Neural cell (in vitro differentiated cells): ENCODE measurements at regions not wholly inside any gene's neighbourhood (a gene's known extent, or its start where the extent isn't known, plus 50 kb on each side); places are given as distances from the start of the nearest gene placed in this dataset.
"Not testable (repeated sequence)": the region's sequence is repeated elsewhere in the genome, so short reads cannot be mapped to it uniquely, and the experiment has no call there.

Experiments used
- H2AFZ ChIP-seq: fragments of 200-600, 300-800 bp; sonication (generic), shearing (Covaris generic); 2 replicates; pipeline ENCODE4 v1.6.0; 2014; ENCODE audit warnings: low read depth, mild to moderate bottlenecking, antibody characterized with exemption, low read length, moderate library complexity
- H3F3A ChIP-seq: fragments of 200-600 bp; shearing (Covaris generic); 2 replicates; pipeline ENCODE4 v1.6.1; 2016; ENCODE audit warnings: mild to moderate bottlenecking, moderate library complexity, mixed read lengths, antibody characterized with exemption, low read length; ENCODE audit not compliant: insufficient read depth, poor library complexity, severe bottlenecking
- H3K27ac ChIP-seq: fragments of 200-600, 300-800 bp; sonication (generic), shearing (Covaris generic); 2 replicates; pipeline ENCODE4 v1.5.1; 2014; ENCODE audit warnings: mild to moderate bottlenecking, low read length, moderate library complexity
- H3K27me3 ChIP-seq: fragments of 300-800, 200-600 bp; sonication (generic), shearing (Covaris generic); 2 replicates; pipeline ENCODE4 v1.6.0; 2014; ENCODE audit warnings: mild to moderate bottlenecking, low read depth, low read length, moderate library complexity; ENCODE audit not compliant: insufficient read depth
- H3K36me3 ChIP-seq: fragments of 300-800, 200-600 bp; sonication (generic), shearing (Covaris generic); 2 replicates; pipeline ENCODE4 v1.5.1; 2014; ENCODE audit warnings: mild to moderate bottlenecking, antibody characterized with exemption, low read length, moderate library complexity; ENCODE audit not compliant: insufficient read depth
- H3K4me2 ChIP-seq: fragments of 300-800, 200-600 bp; sonication (generic), shearing (Covaris generic); 2 replicates; pipeline ENCODE4 v1.6.0; 2014; ENCODE audit warnings: mild to moderate bottlenecking, low read length
- H3K4me3 ChIP-seq: fragments of 300-800, 200-600 bp; sonication (generic), shearing (Covaris generic); 2 replicates; pipeline ENCODE4 v1.5.1; 2014; ENCODE audit warnings: mild to moderate bottlenecking, low read length, moderate library complexity
- H3K79me2 ChIP-seq: fragments of 200-600 bp; shearing (Covaris generic); replicated peaks from 2 replicates; pipeline ENCODE4 v1.6.0; 2014; ENCODE audit warnings: mild to moderate bottlenecking, low read length, moderate library complexity; ENCODE audit not compliant: insufficient read depth
- H3K9ac ChIP-seq: fragments of 300-800, 200-600 bp; sonication (generic), shearing (Covaris generic); 2 replicates; pipeline ENCODE4 v1.6.1; 2016; ENCODE audit warnings: mild to moderate bottlenecking, low read length, mixed read lengths
- H3K9me2 ChIP-seq: fragments of 200-600 bp; shearing (Covaris generic); 2 replicates; pipeline ENCODE4 v1.6.1; 2016; ENCODE audit warnings: mild to moderate bottlenecking, low read length, mixed read lengths; ENCODE audit not compliant: insufficient read depth
- H3K9me3 ChIP-seq: fragments of 200-600, 300-800 bp; sonication (generic), shearing (Covaris generic); 2 replicates; pipeline ENCODE4 v1.6.1; 2016; ENCODE audit warnings: mild to moderate bottlenecking, mixed run types, low read length, moderate library complexity, mixed read lengths
- H4K20me1 ChIP-seq: fragments of 200-600 bp; shearing (Covaris generic); 2 replicates; pipeline ENCODE4 v1.6.1; 2016; ENCODE audit warnings: mild to moderate bottlenecking, mixed run types; ENCODE audit not compliant: insufficient read depth
- EP300 ChIP-seq: fragments of 450-650 bp; conservative IDR thresholded peaks from 2 replicates; pipeline ENCODE4 v1.6.1; 2014; ENCODE audit warnings: antibody characterized with exemption, mild to moderate bottlenecking, moderate library complexity; ENCODE audit not compliant: poor library complexity, severe bottlenecking
- EZH2 ChIP-seq: fragments of 200-600, 300-800 bp; shearing (Covaris generic), sonication (generic); IDR thresholded peaks from 2 replicates; pipeline ENCODE4 v1.6.1; 2014; ENCODE audit warnings: antibody characterized with exemption, low read length, borderline replicate concordance, mild to moderate bottlenecking; ENCODE audit not compliant: insufficient read depth, poor library complexity, severe bottlenecking
- MXI1 ChIP-seq: fragments of 450-650 bp; conservative IDR thresholded peaks from 2 replicates; pipeline ENCODE4 v1.6.1; 2014; ENCODE audit warnings: antibody characterized with exemption, mild to moderate bottlenecking; ENCODE audit not compliant: poor library complexity, severe bottlenecking
- POLR2AphosphoS5 ChIP-seq: IDR thresholded peaks from 2 replicates; pipeline ENCODE4 v1.6.1; 2012
- RAD21 ChIP-seq: fragments of 450-650 bp; conservative IDR thresholded peaks from 2 replicates; pipeline ENCODE4 v1.6.1; 2014; ENCODE audit warnings: antibody characterized with exemption, mild to moderate bottlenecking, moderate library complexity
- REST ChIP-seq: IDR thresholded peaks from 2 replicates; pipeline ENCODE4 v1.6.1; 2012; ENCODE audit warnings: borderline replicate concordance
- SMC3 ChIP-seq: fragments of 450-650 bp; conservative IDR thresholded peaks from 2 replicates; pipeline ENCODE4 v1.6.1; 2014; ENCODE audit warnings: antibody characterized with exemption, mild to moderate bottlenecking, moderate library complexity; ENCODE audit not compliant: poor library complexity
- TAF1 ChIP-seq: IDR thresholded peaks from 2 replicates; pipeline ENCODE4 v1.6.1; 2012; ENCODE audit warnings: low read depth
- TF ChIP-seq, protein P1 (sequence below): fragments of 450-650 bp; IDR thresholded peaks from 2 replicates; pipeline ENCODE4 v1.5.1; 2014; ENCODE audit warnings: antibody characterized with exemption, mild to moderate bottlenecking, moderate library complexity; ENCODE audit not compliant: poor library complexity, severe bottlenecking

DNA sequence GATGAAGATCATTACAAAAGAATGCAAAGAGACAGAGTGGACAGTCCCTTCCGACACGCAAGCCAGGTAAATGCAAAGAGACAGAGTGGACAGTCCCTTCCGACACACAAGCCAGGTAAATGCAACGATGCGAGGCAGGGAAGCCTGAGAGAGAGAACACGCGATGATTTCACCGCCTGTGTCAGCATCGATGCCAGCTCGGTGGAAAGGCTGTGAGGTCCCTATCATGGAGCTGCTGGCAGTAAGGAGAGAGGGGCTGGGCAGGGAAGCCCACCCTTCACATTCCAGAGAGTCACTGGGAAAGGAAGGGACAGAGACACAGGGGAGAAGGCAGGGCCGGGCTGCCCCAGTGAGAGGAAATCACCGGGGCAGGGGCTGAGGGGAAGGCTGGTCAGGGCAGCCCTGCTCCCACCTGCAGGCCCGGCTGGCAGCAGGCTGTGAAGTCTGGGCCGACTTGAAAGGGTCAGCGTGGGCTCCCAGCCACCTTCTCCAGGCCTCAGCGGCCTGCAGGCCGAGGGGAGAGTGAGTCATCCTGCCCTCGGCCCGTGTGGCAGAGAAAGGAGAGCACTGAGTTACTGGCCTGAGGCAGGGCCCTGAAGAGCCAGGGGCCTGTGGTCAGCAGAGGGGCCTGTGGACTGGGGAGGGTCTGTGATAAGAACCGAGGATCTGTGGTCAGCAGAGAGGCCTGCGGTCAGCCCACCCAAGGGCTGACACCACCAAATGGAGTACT lies 80.4 kb downstream of the DACT2 start:
- H3K4me3 ChIP-seq: no peak overlapping the region
- H3K36me3 ChIP-seq: no peaks in the 10 kb centered on the region
- no peaks in the 10 kb centered on the region for H3K79me2 ChIP-seq
- no peaks in the 10 kb centered on the region for H4K20me1 ChIP-seq
- H3K4me2 ChIP-seq: no peak overlapping the region
- H3F3A ChIP-seq: no peaks in the 10 kb centered on the region
- no peak overlapping the region for H2AFZ ChIP-seq
- H3K27ac ChIP-seq: no peak overlapping the region
- no peak overlapping the region for H3K9ac ChIP-seq
- H3K9me3 ChIP-seq: no peaks in the 10 kb centered on the region
- no peaks in the 10 kb centered on the region for H3K9me2 ChIP-seq
- TF ChIP-seq SMC3 (no peak), MXI1 (no peak), POLR2AphosphoS5 (no peak), REST (no peak), EP300 (no peak), RAD21 (no peak), EZH2 (no peak), TAF1 (no peak)
- TF ChIP-seq, protein P1, sequence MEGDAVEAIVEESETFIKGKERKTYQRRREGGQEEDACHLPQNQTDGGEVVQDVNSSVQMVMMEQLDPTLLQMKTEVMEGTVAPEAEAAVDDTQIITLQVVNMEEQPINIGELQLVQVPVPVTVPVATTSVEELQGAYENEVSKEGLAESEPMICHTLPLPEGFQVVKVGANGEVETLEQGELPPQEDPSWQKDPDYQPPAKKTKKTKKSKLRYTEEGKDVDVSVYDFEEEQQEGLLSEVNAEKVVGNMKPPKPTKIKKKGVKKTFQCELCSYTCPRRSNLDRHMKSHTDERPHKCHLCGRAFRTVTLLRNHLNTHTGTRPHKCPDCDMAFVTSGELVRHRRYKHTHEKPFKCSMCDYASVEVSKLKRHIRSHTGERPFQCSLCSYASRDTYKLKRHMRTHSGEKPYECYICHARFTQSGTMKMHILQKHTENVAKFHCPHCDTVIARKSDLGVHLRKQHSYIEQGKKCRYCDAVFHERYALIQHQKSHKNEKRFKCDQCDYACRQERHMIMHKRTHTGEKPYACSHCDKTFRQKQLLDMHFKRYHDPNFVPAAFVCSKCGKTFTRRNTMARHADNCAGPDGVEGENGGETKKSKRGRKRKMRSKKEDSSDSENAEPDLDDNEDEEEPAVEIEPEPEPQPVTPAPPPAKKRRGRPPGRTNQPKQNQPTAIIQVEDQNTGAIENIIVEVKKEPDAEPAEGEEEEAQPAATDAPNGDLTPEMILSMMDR: no peak
- no peaks in the 10 kb centered on the region for H3K27me3 ChIP-seq

DNA sequence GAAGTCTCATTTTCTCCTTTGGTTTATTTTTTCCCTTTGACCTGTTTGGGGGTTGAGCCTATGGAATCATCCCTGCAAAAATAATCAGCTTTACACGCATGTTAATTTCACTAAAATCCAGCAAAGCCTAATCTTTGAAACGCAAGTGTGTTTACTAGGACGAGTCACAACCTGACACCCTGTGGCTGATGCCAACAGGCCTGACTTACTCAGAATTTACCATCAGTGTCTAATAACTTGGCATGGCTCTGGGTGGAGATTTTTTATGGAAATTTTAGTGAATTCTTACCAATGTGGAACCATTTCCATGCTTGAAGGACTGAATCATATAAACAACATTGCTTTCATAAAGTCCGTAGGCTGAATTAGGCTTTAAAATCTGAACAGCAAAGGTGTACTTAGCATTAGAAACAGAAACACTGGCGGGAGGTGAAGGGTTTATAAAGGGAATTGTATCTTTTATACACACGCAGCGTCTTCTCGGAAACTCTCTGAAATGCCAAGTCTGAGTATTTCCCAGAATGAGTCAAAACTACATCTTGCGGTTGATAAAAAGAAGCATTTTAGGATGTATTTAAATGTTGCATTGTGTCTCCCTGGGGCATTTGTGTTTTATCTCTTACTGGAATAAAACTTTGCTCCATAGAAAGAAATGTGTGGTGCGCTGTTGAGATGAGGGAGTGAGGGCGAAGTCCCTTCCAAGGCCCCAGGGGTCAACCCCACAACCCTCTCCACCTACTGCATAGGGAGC lies 81.2 kb downstream of the DACT2 start:
- Histone ChIP-seq H3K27ac (no peak overlapping the region), H3K4me2 (no peak overlapping the region), H3K4me3 (no peak overlapping the region), H3K9me3 (no peaks in the 10 kb centered on the region), H4K20me1 (no peaks in the 10 kb centered on the region), H2AFZ (no peak overlapping the region), H3K79me2 (no peaks in the 10 kb centered on the region), H3K9me2 (no peaks in the 10 kb centered on the region), H3K27me3 (no peaks in the 10 kb centered on the region), H3F3A (no peaks in the 10 kb centered on the region), H3K36me3 (no peaks in the 10 kb centered on the region), H3K9ac (no peak overlapping the region)
- TF ChIP-seq TAF1 (no peak), REST (no peak), EP300 (no peak)
- TF ChIP-seq, protein P1: no peak

DNA sequence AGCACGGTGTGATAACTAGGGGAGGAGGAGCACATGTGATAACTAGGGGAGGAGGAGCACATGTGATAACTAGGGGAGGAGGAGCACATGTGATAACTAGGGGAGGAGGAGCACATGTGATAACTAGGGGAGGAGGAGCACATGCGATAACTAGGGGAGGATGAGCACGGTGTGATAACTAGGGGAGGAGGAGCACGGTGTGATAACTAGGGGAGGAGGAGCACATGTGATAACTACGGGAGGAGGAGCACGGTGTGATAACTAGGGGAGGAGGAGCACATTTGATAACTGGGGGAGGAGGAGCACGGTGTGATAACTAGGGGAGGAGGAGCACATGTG lies 85.7 kb downstream of the DACT2 start:
- not testable (repeated sequence) for H3K9me3 ChIP-seq, H3K27ac ChIP-seq, H3K27me3 ChIP-seq, H3K4me2 ChIP-seq, H3F3A ChIP-seq, H3K9me2 ChIP-seq, H4K20me1 ChIP-seq, H2AFZ ChIP-seq, H3K9ac ChIP-seq, H3K4me3 ChIP-seq, H3K36me3 ChIP-seq, H3K79me2 ChIP-seq
